A673 (cell line): ENCODE measurements at regions not wholly inside any gene's neighbourhood (a gene's known extent, or its start where the extent isn't known, plus 50 kb on each side); places are given as distances from the start of the nearest gene placed in this dataset.

Experiments used
- BruUV-seq: library from RNA; stranded (reverse); fragments of 400-500 nt; replicated peaks from 2 replicates; lab custom pipeline; 2021; lab: Mats Ljungman, UMichigan
- CTCF ChIA-PET: fragments of 300-600 bp; sonication (Branson Sonifier 250); formaldehyde crosslinking; loops from one replicate; lab custom pipeline; 2022; ENCODE audit warnings: antibody characterized with exemption; lab: Charles Lee
- POLR2A ChIA-PET: fragments of 300-600 bp; sonication (Branson Sonifier 250); formaldehyde crosslinking; loops from one replicate; lab custom pipeline; 2022; ENCODE audit warnings: antibody characterized with exemption; ENCODE audit not compliant: low non-redundant PET; lab: Charles Lee
- DNase-seq: peaks from one replicate; pipeline ENCODE4 v3.0.0-alpha.2; 2015; ENCODE audit warnings: low spot score
- H3K27ac ChIP-seq: fragments of 200-600 bp; sonication (generic); 2 replicates; pipeline ENCODE4 v1.5.1; 2016; ENCODE audit warnings: mixed run types, low read depth, mild to moderate bottlenecking, mixed read lengths, antibody characterized with exemption, low read length; ENCODE audit not compliant: poor library complexity, severe bottlenecking
- H3K27me3 ChIP-seq: fragments of 200-600 bp; sonication (generic); replicated peaks from 2 replicates; pipeline ENCODE4 v1.6.1; 2017; ENCODE audit warnings: mixed run types, low read depth, mild to moderate bottlenecking, mixed read lengths, antibody characterized with exemption, low read length; ENCODE audit not compliant: insufficient read depth, poor library complexity
- H3K36me3 ChIP-seq: fragments of 200-600 bp; sonication (generic); 2 replicates; pipeline ENCODE4 v1.6.1; 2016; ENCODE audit warnings: mixed run types, mild to moderate bottlenecking, mixed read lengths, antibody characterized with exemption, low read length; ENCODE audit not compliant: insufficient read depth, poor library complexity, severe bottlenecking
- H3K4me1 ChIP-seq: fragments of 200-600 bp; sonication (generic); 2 replicates; pipeline ENCODE4 v1.6.1; 2017; ENCODE audit warnings: mixed run types, mild to moderate bottlenecking, mixed read lengths, antibody characterized with exemption, low read length; ENCODE audit not compliant: insufficient read depth, poor library complexity, severe bottlenecking
- H3K4me3 ChIP-seq: fragments of 200-600 bp; sonication (generic); 2 replicates; pipeline ENCODE4 v1.5.1; 2016; ENCODE audit warnings: low read depth, mixed run types, mild to moderate bottlenecking, mixed read lengths, low read length; ENCODE audit not compliant: poor library complexity, severe bottlenecking
- H3K9me3 ChIP-seq: fragments of 200-600 bp; sonication (generic); 2 replicates; pipeline ENCODE4 v1.6.1; 2016; ENCODE audit warnings: mixed run types, low read depth, mild to moderate bottlenecking, mixed read lengths, antibody characterized with exemption, low read length; ENCODE audit not compliant: poor library complexity, severe bottlenecking
- EZH2 ChIP-seq: fragments of 200-600 bp; sonication (generic); IDR thresholded peaks from 2 replicates; pipeline ENCODE4 v1.6.1; 2017; ENCODE audit warnings: borderline replicate concordance, low read depth, mild to moderate bottlenecking, mixed read lengths, antibody characterized with exemption, low read length; ENCODE audit not compliant: poor library complexity, severe bottlenecking
- intact Hi-C: fragments of 100-400 bp; cut with micrococcal nuclease; formaldehyde crosslinking; loops from one replicate; pipeline ENCODE4 v1.10.0; 2022; ENCODE audit not compliant: unreplicated experiment
- TF ChIP-seq, protein P1 (sequence below): fragments of 300-800, 200-600 bp; sonication (generic); conservative IDR thresholded peaks from 2 replicates; pipeline ENCODE4 v1.5.1; 2017; ENCODE audit warnings: low read depth, mild to moderate bottlenecking, antibody characterized with exemption, low read length, moderate library complexity, mixed read lengths

- Histone ChIP-seq H3K4me3 (no peak overlapping the region), H3K36me3 (no peaks in the 10 kb centered on the region), H3K27ac (no peak overlapping the region), H3K9me3 (no peaks in the 10 kb centered on the region), H3K4me1 (no peaks in the 10 kb centered on the region), H3K27me3 (no peaks in the 10 kb centered on the region)
- no peak for TF ChIP-seq EZH2
- TF ChIP-seq, protein P1, sequence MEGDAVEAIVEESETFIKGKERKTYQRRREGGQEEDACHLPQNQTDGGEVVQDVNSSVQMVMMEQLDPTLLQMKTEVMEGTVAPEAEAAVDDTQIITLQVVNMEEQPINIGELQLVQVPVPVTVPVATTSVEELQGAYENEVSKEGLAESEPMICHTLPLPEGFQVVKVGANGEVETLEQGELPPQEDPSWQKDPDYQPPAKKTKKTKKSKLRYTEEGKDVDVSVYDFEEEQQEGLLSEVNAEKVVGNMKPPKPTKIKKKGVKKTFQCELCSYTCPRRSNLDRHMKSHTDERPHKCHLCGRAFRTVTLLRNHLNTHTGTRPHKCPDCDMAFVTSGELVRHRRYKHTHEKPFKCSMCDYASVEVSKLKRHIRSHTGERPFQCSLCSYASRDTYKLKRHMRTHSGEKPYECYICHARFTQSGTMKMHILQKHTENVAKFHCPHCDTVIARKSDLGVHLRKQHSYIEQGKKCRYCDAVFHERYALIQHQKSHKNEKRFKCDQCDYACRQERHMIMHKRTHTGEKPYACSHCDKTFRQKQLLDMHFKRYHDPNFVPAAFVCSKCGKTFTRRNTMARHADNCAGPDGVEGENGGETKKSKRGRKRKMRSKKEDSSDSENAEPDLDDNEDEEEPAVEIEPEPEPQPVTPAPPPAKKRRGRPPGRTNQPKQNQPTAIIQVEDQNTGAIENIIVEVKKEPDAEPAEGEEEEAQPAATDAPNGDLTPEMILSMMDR: no peak
- ChIA-PET CTCF (interaction anchor here (0.7 kb wide), 1 partner anchor 1441 kb away, joined by 4 read pairs; no protein-coding TSS in a partner anchor), POLR2A (no interaction called here)
- intact Hi-C loops: no loop called here
- BruUV-seq: no TSS peak
- DNase-seq: no peak
These were observed 131.2 kb downstream of the SNAPC1 start for GRCh38 chr14:61893371-61893940.

DNA sequence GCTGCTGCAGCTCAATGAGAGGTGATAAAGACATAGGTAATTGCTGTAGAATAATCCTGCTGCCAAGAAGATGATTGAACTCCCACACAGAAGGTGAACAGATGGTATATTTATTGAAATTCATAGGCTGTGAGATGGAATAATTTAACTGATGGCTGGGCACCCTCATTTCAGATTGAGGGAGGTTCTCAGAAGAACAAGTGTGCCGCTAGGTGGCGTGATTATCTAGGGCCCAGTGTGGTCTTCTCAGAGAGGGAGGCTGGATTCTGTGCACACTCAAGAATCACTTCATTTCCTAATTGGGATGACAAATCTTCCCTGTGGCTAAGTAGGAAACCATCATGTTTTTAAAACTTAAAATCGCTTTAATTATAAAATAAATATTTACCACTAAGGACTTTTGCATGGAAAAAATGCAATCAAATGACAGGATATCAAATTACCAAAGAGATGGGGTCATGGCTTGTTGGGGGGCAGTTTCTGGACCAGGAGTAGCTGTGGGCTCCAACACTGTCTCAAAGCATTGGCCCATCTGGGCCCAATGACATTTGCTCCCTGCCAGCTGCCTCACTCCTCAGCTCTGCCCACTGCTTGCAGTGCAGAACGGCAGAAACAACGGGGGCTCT, 132.3 kb downstream of the SNAPC1 start:
- ChIA-PET POLR2A (no interaction called here), CTCF (interaction anchor here (1.2 kb wide), 1 partner anchor 232 kb away, joined by 3 read pairs; no protein-coding TSS in a partner anchor)
- peak; percentile 79 for DNase-seq
- H3K4me1 ChIP-seq: no peaks in the 10 kb centered on the region
- BruUV-seq: no TSS peak
- intact Hi-C loops: loop anchor here (2.0 kb wide), 1 partner anchor 232 kb away; no protein-coding TSS in a partner anchor
- no peak overlapping the region for H3K27ac ChIP-seq
- no peak overlapping the region for H3K4me3 ChIP-seq
- H3K36me3 ChIP-seq: no peaks in the 10 kb centered on the region
- no peaks in the 10 kb centered on the region for H3K27me3 ChIP-seq
- H3K9me3 ChIP-seq: no peaks in the 10 kb centered on the region
- TF ChIP-seq, protein P1: peak; percentile 90
- TF ChIP-seq EZH2: no peak

GRCh38 chr14:61897300-61897699, 135.1 kb downstream of the SNAPC1 start:
- intact Hi-C loops: no loop called here

More at GRCh38 chr14:61897300-61897699, 135.1 kb downstream of the SNAPC1 start:
- TF ChIP-seq, protein P1: no peak
- TF ChIP-seq EZH2: no peak
- H3K9me3 ChIP-seq: no peaks in the 10 kb centered on the region
- no peak for DNase-seq
- H3K36me3 ChIP-seq: no peaks in the 10 kb centered on the region
- CTCF ChIA-PET: no interaction called here
- no peak overlapping the region for H3K27ac ChIP-seq
- no peaks in the 10 kb centered on the region for H3K27me3 ChIP-seq
- POLR2A ChIA-PET: no interaction called here
- no TSS peak for BruUV-seq
- H3K4me1 ChIP-seq: no peaks in the 10 kb centered on the region
- no peak overlapping the region for H3K4me3 ChIP-seq
